PFSK-1 (cell line): ENCODE measurements at regions not wholly inside any gene's neighbourhood (a gene's known extent, or its start where the extent isn't known, plus 50 kb on each side); places are given as distances from the start of the nearest gene placed in this dataset.

ENCODE experiments used
- FOXP2 ChIP-seq: optimal IDR thresholded peaks from 2 replicates; pipeline ENCODE3; 2011; ENCODE audit warnings: borderline replicate concordance, control low read depth, inconsistent platforms; ENCODE audit not compliant: insufficient read depth; ENCODE audit errors: extremely low read length, extremely low read depth
- POLR2AphosphoS5 ChIP-seq: IDR thresholded peaks from 2 replicates; pipeline ENCODE4 v1.6.1; 2012; ENCODE audit warnings: low read depth, mild to moderate bottlenecking, control low read depth, low read length, moderate library complexity
- SIN3A ChIP-seq: IDR thresholded peaks from 2 replicates; pipeline ENCODE4 v1.6.1; 2012; ENCODE audit warnings: mild to moderate bottlenecking, low read length, moderate library complexity, borderline replicate concordance; ENCODE audit not compliant: insufficient read depth
- TAF1 ChIP-seq: IDR thresholded peaks from 2 replicates; pipeline ENCODE4 v1.6.1; 2012; ENCODE audit warnings: low read length, control low read depth, borderline replicate concordance; ENCODE audit not compliant: insufficient read depth
- TF ChIP-seq, protein P1 (sequence below), 2 experiments: IDR thresholded peaks; 2 replicates each; pipeline versions ENCODE4 v1.6.1 to v1.8.0; 2011 to 2012; ENCODE audit warnings: low read depth in 2 of 2, low read length in 2 of 2, control low read depth in 1 of 2, inconsistent platforms in 1 of 2, mild to moderate bottlenecking in 1 of 2, moderate library complexity in 1 of 2; ENCODE audit not compliant: insufficient read depth in 1 of 2

DNA sequence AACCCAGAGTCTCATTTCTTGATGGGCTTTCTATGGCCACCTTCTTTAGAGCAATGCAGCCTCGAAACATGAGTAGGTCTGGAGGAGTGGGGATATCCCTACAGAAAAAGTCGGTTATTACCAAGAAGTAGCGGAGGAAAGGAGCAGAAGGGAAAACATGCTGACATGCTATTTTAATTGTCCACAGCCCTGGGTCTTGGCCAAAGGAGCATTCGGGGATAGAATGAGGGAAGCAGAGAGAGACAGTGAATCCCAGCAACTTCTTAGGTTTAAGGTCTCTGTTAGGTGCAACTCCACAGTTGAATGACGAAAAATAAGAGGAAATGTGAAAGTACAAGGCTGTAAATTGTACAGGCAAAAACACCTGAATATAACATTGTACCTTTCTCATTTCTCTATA, 506.7 kb upstream of the CDH18 start:
- TF ChIP-seq SIN3A (no peak), POLR2AphosphoS5 (no peak), FOXP2 (no peak)
- TF ChIP-seq, protein P1, sequence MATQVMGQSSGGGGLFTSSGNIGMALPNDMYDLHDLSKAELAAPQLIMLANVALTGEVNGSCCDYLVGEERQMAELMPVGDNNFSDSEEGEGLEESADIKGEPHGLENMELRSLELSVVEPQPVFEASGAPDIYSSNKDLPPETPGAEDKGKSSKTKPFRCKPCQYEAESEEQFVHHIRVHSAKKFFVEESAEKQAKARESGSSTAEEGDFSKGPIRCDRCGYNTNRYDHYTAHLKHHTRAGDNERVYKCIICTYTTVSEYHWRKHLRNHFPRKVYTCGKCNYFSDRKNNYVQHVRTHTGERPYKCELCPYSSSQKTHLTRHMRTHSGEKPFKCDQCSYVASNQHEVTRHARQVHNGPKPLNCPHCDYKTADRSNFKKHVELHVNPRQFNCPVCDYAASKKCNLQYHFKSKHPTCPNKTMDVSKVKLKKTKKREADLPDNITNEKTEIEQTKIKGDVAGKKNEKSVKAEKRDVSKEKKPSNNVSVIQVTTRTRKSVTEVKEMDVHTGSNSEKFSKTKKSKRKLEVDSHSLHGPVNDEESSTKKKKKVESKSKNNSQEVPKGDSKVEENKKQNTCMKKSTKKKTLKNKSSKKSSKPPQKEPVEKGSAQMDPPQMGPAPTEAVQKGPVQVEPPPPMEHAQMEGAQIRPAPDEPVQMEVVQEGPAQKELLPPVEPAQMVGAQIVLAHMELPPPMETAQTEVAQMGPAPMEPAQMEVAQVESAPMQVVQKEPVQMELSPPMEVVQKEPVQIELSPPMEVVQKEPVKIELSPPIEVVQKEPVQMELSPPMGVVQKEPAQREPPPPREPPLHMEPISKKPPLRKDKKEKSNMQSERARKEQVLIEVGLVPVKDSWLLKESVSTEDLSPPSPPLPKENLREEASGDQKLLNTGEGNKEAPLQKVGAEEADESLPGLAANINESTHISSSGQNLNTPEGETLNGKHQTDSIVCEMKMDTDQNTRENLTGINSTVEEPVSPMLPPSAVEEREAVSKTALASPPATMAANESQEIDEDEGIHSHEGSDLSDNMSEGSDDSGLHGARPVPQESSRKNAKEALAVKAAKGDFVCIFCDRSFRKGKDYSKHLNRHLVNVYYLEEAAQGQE (IDR thresholded peaks at IDR 0.05; ENCODE audit: insufficient read depth in 1 of 2, low read depth in 2 of 2, low read length in 2 of 2), result no peak

DNA sequence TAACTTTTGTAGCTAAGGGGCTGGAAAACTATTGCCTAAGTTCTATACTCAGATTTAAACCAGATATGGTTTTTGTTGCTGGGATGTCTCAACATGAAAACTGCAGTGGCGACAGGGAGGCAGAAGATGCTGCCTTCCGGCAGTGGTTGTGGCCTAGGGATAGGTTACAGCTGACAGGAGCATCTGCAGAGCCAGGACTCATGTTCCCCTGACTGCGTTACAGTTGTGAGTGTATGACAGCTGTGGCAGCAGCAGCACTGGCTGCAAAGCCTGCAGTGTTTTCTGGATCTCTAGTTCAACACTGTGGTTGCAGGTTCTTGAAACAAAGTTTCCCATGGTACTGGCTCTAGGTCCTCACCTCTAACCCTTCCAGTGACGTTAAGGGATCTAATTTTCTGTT, 498.8 kb upstream of the CDH18 start:
- TF ChIP-seq TAF1, result no peak
- TF ChIP-seq, protein P1 (IDR thresholded peaks at IDR 0.05; ENCODE audit: insufficient read depth in 1 of 2, low read depth in 2 of 2, low read length in 2 of 2), result no peak
- no peak for TF ChIP-seq FOXP2
- TF ChIP-seq SIN3A, result no peak
- no peak for TF ChIP-seq POLR2AphosphoS5

DNA sequence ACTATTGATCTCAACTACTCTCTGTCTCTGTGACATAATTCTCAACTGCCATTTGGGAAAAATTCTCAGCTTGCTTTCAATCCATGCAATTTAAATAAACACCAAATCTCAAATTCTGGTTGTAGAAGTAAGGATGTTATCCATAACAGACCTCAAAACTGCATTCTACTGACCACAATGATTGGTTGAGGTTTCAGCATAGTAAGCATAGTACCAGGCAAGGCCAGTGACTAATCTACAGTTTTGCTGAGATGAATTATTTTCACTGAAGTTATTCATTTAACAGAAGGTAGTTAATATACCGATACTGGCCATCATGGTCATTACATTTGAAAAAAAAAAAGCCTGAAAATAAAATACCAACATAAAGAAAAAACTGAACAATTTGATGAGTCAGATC, 488.0 kb upstream of the CDH18 start:
- no peak for TF ChIP-seq FOXP2
- no peak for TF ChIP-seq SIN3A
- no peak for TF ChIP-seq POLR2AphosphoS5
- TF ChIP-seq, protein P1 (IDR thresholded peaks at IDR 0.05; ENCODE audit: insufficient read depth in 1 of 2, low read depth in 2 of 2, low read length in 2 of 2), result no peak
- TF ChIP-seq TAF1, result no peak

DNA sequence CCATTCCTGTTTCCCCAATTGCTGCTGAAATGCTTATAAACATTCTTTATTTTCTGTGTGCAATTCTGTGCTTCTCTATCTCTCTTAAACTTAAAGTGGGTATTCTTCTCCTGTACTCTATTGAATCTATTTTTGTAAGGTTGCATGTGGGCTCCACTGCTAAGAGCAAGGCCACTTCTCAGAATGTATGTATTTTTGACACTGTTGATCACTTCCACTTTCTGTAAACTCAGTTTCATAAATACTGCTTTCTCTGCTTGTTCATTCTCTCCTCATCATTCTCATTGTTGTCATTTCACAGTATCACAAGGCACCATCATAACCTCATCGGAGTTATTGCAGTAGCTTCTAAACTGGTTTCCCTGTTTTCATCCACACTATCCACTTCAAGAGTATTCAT, 483.0 kb upstream of the CDH18 start:
- TF ChIP-seq FOXP2, result no peak
- TF ChIP-seq TAF1, result no peak
- TF ChIP-seq, protein P1 (IDR thresholded peaks at IDR 0.05; ENCODE audit: insufficient read depth in 1 of 2, low read depth in 2 of 2, low read length in 2 of 2), result no peak
- no peak for TF ChIP-seq POLR2AphosphoS5
- no peak for TF ChIP-seq SIN3A

DNA sequence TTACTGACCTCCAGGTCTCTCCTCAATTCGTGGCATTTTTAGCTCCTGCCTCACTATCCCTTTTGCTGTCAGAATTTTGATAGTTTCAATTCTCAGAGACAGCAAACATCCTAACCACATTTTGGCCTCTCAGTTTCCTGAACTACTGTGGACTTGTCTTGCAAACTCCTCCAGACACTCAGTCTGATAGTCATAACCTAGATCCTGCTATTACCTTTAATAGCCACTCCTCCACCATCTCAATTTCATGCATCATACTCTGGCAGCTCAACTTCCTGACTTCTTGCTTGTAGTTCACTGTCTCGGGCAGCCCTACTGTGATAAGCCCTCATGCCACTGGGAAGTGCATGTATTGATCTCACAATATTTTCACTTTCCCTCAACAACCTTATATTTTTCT, 481.8 kb upstream of the CDH18 start:
- no peak for TF ChIP-seq TAF1
- TF ChIP-seq SIN3A, result no peak
- no peak for TF ChIP-seq POLR2AphosphoS5
- no peak for TF ChIP-seq FOXP2
- TF ChIP-seq, protein P1 (IDR thresholded peaks at IDR 0.05; ENCODE audit: insufficient read depth in 1 of 2, low read depth in 2 of 2, low read length in 2 of 2), result no peak
